ENCODE measurements at regions not wholly inside any gene's neighbourhood (a gene's known extent, or its start where the extent isn't known, plus 50 kb on each side); places are given as distances from the start of the nearest gene placed in this dataset.

- no peak for TF ChIP-seq E2F4 (CRISPR knock-in tag; IDR thresholded peaks at IDR 0.05; ENCODE audit: borderline replicate concordance, low read depth)
- no peak for TF ChIP-seq FOXJ3 (CRISPR knock-in tag; IDR thresholded peaks at IDR 0.05; ENCODE audit: borderline replicate concordance)
- TF ChIP-seq ZNF138 (CRISPR knock-in tag; conservative IDR thresholded peaks at IDR 0.05), result no peak
- no peak for TF ChIP-seq CTCF (IDR thresholded peaks at IDR 0.05)
- no peak for TF ChIP-seq STAT6 (CRISPR knock-in tag; conservative IDR thresholded peaks at IDR 0.05; ENCODE audit: low read depth)
- TF ChIP-seq ATF3 (CRISPR knock-in tag; conservative IDR thresholded peaks at IDR 0.05), result no peak
Observed at GRCh38 chr2:129891341-129892320, 87.8 kb upstream of the RAB6C start.
